GM21786 (cell line): ENCODE measurements at regions not wholly inside any gene's neighbourhood (a gene's known extent, or its start where the extent isn't known, plus 50 kb on each side); places are given as distances from the start of the nearest gene placed in this dataset.

Source experiments
- ATAC-seq: cut with Tn5 transposase; IDR thresholded peaks from one replicate; pipeline ENCODE4 v1.9.1; 2021; ENCODE audit not compliant: unreplicated experiment

DNA sequence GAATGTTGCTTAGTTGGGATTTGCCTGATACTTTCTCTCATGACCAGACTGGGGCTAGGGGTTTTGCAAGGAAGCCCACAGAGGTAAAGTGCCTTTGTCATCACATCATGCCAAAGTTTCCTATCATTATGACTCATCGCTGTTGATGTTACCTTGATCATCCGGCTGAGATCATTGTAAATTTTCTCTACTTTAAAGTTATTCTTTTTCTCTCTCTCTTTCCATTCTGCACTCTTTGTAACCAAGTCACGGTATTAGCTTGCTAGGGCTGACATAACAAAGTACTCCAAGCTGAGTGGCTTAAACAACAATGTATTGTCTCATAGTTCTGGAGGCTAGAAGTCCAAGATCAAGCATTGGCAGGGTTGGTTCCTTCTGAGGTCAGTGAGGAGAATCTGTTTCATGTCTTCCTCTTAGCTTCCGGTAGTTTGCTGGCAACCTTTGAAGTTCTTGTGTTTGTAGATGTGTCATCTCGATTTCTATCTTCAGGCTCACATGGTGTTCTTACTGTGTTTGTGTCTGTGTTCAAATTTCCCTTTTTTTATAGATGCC, 113.0 kb downstream of the DTHD1 start:
- peak; percentile 55 for ATAC-seq

GRCh38 chr4:36399762-36400353, 118.4 kb downstream of the DTHD1 start:
- peak; percentile 66 for ATAC-seq

- ATAC-seq = no peak
Measured at GRCh38 chr4:36402008-36402758, 120.8 kb downstream of the DTHD1 start.

GRCh38 chr4:36411338-36411737, 129.9 kb downstream of the DTHD1 start:
- no peak for ATAC-seq

DNA sequence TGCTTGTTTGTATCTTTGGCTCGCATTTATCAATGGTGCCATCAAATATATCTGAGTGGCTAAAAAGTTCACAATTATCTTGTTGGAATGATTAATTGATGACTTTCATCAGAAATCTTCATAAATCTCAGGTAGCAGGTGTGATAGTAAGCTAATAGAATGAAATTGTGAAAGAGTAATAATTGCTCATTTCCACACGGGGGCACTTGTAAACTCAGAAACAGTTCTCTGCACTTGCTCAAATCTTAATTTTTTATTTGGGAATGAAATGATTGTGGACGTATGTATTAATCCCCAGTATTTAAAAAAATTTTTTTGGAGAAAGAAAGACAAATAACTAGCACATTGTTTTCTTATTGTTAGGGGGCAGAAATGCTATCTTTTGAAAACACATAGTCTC, 132.8 kb downstream of the DTHD1 start:
- ATAC-seq = peak; percentile 47

DNA sequence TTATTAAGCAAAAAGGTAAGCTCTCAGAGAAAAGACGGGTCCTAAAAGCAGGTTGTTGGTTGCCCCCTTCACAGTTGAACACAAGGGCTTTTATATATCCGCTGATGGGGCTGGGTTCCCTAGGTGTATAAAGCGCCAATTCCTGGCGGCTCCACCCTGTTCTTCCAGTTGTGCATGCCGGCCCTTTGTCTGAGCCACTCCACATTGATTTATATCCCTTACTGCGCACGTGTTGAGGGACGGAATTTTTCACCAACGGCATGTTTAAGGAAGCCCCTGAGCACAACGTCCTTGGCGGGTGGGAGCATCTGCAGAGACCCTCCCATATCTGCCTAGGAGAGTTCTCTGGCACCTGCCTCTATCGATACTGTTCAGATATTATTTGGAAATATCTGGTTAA, 135.7 kb downstream of the DTHD1 start:
- ATAC-seq = no peak

DNA sequence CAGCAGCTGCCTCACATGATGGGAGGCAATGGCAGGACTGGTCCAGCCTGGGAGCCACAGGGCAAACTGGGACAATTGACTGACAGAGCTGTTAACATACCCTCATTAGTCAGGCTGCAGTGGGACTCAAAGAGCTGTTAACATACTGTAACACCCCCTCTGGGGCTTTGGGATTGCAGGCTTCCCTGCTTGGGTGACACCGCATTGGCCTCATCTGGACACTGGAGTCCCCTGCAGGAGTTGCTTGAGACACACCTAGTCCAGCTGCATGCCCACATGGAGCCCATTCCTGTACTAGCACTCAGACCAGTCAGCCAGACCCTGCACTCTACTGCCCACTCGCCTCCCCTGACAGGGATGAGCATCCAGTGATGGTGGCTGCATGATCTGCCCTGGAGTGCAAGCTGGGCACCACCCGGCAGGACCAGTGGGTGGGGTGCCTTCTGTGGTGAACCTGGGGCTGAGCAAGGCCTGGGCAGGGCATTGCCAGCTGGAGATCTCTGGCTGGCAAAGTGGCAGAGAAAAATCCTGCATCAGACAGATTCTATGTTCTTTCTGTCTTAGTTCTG, 138.8 kb downstream of the DTHD1 start:
- ATAC-seq = no peak

DNA sequence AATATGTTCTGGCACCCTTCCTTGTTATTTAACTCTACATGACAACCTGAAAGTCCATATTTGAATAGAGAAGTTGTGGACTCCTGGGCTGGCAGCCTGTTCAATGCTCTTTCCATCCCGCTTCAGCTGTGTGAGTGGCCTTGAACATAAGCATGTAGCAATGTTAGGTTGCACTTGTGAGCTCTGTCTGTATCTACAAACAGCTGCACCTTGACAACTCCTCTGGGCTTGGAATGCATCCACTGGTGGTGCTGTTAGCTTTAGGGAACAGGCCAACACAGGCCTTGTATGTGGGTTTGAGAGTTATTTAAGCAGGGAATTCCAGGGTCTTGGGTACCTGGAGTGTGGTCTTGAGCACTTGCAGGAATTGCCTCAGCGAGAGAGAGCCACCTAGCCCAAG, 141.2 kb downstream of the DTHD1 start:
- no peak for ATAC-seq

DNA sequence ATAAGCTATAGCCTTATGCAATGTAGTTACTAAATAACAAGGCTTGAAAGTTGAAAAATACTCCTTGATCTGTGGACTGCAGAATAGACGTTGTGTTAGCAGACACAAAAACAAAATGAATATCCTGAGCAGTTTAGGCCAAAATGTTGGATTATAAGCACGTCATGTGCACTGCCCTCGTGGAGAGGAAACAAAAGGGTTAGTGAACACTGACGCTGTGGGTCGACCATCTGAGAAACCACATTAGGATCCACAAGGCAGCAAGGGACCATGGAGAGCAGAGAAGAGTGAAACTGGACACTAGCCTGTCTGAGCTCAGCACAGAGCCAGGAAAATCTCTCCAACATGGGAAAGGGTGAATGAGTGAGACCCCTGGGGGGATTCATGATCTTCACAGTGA, 145.3 kb downstream of the DTHD1 start:
- no peak for ATAC-seq

DNA sequence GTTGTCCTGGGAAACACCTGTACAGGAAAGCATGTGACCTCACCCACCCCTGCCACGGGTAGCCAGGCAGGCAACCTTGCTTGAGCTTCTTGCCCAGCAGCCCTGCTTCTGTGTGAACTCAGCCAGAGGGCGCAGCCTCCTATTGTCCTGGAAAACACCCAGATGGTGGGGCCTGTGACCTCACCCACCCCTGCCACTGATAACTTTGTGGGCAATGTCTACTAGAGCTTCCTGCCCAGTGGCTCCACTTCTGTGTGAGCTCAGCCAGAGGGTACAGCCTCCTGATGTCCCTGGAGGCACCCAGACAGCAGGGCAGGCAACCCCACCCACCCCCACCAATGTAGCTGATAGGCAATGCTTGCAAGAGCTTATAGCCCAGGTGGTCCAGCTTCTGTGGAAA, 146.3 kb downstream of the DTHD1 start:
- ATAC-seq = no peak

DNA sequence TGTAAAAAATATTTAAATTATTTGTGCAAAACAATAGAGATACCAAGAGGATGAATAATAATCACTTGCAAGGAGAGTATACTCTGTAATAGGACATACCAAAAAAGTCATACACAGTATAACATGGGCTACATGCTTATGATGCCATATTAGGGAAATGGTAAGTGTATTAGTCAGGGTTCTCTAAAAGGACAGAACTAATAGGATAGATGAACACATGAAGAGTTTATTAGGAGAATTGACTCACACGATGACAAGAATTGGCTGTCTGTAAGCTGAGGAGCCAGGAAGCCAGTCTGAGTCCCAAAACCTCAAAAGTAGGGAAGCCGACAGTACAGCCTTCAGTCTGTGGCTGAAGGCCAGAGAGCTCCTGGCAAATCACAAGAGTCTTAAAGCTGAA, 151.2 kb downstream of the DTHD1 start:
- ATAC-seq = no peak

GRCh38 chr4:36439556-36439955, 158.1 kb downstream of the DTHD1 start:
- no peak for ATAC-seq

DNA sequence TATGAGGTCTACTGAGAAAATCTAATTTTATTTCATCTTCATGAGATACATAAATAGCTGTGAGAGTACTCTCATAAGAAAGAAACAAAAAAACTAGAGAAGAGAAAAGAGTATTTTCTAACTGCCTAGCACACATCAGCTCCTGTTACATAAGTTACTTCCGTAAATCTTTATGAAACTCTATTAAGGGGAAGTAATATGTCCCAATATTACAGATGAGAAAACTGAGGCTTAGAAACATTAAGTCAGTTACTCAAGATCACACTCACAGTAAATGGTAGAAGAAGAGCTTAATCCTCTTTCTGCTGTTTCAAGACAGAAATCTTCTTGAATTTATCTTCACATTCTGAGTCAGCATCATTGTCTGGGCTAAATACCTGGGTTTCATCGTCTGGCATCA, 164.1 kb downstream of the DTHD1 start:
- ATAC-seq = no peak

GRCh38 chr4:36446275-36446674, 164.9 kb downstream of the DTHD1 start:
- no peak for ATAC-seq

- no peak for ATAC-seq
Measured at GRCh38 chr4:36461344-36461743, 179.9 kb downstream of the DTHD1 start.

GRCh38 chr4:36467670-36468069, 186.3 kb downstream of the DTHD1 start:
- ATAC-seq = no peak

DNA sequence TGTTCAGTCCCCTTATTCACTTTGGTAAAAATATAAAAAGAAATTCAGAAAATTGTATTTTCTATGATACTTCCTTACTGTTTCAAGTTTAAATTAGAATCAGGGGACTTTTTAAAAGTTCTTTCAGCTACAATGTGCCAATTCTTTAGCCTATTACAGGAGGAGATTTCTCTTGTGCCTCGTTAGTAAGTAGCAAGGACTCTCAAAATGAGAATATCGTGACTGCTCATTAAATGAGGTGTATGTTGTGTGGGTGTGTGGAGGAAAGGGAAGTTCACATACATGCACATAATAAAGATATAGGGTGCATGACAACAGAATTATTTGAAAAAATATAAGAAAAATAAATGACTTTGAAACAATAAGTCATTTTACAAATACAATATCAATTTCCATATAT, 190.5 kb downstream of the DTHD1 start:
- no peak for ATAC-seq

- ATAC-seq = no peak
Measured at GRCh38 chr4:36476135-36476534, 194.7 kb downstream of the DTHD1 start.

- ATAC-seq = no peak
Measured at GRCh38 chr4:36477861-36478260, 196.4 kb downstream of the DTHD1 start.

DNA sequence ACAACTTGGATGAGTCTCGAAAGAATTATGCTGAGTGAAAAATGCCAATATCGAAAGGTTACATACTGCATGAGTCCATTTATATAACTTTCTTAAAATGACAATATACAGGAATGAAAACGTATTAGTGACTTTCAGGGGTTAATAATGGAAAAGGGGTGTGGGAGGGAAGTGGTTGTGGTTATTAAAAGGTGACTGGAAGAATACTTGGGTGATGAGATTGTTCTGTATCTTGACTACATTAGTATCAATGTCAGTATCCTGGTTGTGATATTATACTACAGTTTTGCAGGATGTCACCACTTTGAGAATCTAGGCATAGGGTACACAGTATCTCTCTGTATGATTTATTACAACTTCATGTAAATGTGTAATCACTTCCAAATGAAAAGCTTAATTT, 204.5 kb downstream of the DTHD1 start:
- ATAC-seq = no peak

GRCh38 chr4:36489798-36490197, 208.4 kb downstream of the DTHD1 start:
- ATAC-seq = no peak

- no peak for ATAC-seq
Measured at GRCh38 chr4:36492041-36492440, 210.6 kb downstream of the DTHD1 start.
